ENCODE measurements at regions not wholly inside any gene's neighbourhood (a gene's known extent, or its start where the extent isn't known, plus 50 kb on each side); places are given as distances from the start of the nearest gene placed in this dataset.

DNA sequence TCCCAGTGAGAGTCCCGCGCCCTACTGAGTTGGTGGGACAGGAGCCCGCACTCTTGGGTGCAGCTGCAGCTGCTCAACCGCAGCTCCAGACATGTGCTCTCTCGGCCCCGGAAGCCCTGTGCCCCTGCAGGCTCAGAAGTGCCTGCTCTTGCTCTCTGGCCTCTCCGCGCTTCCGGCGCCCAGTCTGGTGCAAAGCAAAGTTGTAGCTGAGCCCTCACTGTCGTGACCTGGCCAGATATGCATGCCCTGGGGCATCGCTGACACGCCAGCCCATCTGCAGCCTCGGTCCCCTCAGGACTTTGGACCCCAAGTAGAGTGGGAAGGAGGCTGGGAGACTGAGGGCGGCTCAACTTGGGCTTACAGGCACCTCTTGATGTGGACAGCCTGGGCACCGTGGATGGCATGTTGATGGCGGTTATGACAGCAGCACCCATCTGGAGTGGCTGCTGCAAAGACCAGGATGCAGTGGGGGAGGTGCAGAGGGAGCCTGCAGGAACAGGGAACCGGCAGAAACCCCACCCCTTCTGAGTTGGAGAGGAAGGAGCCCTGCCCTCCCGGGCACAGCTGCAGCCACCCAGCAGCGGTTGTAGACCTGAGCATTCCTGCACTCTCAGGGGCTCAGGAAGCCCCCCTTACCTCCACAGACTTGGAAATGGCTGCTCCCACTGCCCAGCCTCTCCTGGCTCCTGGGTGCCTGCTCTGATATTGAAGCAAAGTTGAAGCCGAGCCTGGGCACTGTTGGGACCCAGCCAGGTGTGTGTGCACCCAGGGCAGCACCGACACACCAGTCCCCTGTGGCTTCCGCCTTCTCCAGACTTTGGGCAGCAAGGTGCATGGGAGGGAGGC is 462.6 kb downstream of the TBC1D32 start:
- Histone ChIP-seq H3K14ac (ENCODE audit: insufficient read length) (no peak overlapping the region), H2BK120ac (replicated peaks; ENCODE audit: low read depth, low read length) (no peak overlapping the region), H4K91ac (replicated peaks; ENCODE audit: insufficient read length, low read length) (no peak overlapping the region), H3K9me3 (ENCODE audit: insufficient read depth in 2 of 2, low read depth in 1 of 2, low read length in 1 of 2) (no peaks in the 10 kb centered on the region), H3K27ac (ENCODE audit: low read depth, low read length) (no peak overlapping the region), H3K79me2 (ENCODE audit: control insufficient read depth in 1 of 2, insufficient read depth in 2 of 2, low read length in 2 of 2) (no peaks in the 10 kb centered on the region), H3K56ac (replicated peaks; ENCODE audit: insufficient read length, low read depth, low read length) (no peak overlapping the region), H4K20me1 (replicated peaks in 1 of 2; ENCODE audit: control insufficient read depth in 1 of 2, insufficient read depth in 2 of 2, low read length in 2 of 2) (no peaks in the 10 kb centered on the region), H3K9ac (replicated peaks in 1 of 4; ENCODE audit: extremely low read depth in 1 of 4, low read depth in 3 of 4, low read length in 3 of 4) (no peak overlapping the region), H4K5ac (ENCODE audit: insufficient read length, low read depth, low read length) (no peak overlapping the region), H3K4me1 (replicated peaks in 1 of 4; ENCODE audit: control insufficient read depth in 3 of 4, insufficient read depth in 4 of 4, low read length in 3 of 4) (peaks cover 0 to 4% (median 1%) of the 10 kb centered on the region in 4 experiments; a peak in 4 of 7 replicates), H3K23me2 (ENCODE audit: low read depth, low read length) (no peaks in the 10 kb centered on the region), H3K27me3 (replicated peaks in 1 of 4; ENCODE audit: control insufficient read depth in 3 of 4, extremely low read depth in 1 of 4, insufficient read depth in 3 of 4, low read length in 3 of 4) (no peaks in the 10 kb centered on the region; a peak in 1 of 7 replicates), H2BK12ac (ENCODE audit: low read depth, low read length) (no peak overlapping the region), H3K36me3 (ENCODE audit: control insufficient read depth in 2 of 4, insufficient read depth in 4 of 4, low read length in 3 of 4) (no peaks in the 10 kb centered on the region), H4K8ac (ENCODE audit: extremely low read depth, insufficient read depth, low read length) (peak overlapping the region; percentile 35; the same call in 1 of the 2 replicates), H2BK15ac (ENCODE audit: low read length) (no peak overlapping the region), H3K4me3 (ENCODE audit: extremely low read depth in 1 of 4, insufficient read depth in 2 of 4, low read depth in 3 of 4, low read length in 4 of 4) (no peak overlapping the region), H2AFZ (ENCODE audit: low read length) (no peak overlapping the region; the same call in 1 of the 2 replicates), H3K79me1 (ENCODE audit: low read depth, low read length) (no peaks in the 10 kb centered on the region), H2BK5ac (ENCODE audit: low read depth, low read length) (no peak overlapping the region), H3K23ac (ENCODE audit: insufficient read length) (no peak overlapping the region), H3K4me2 (ENCODE audit: insufficient read depth in 1 of 2, low read depth in 2 of 2, low read length in 2 of 2) (no peak overlapping the region), H3K4ac (replicated peaks; ENCODE audit: insufficient read length, low read depth, low read length) (no peak overlapping the region), H2BK20ac (ENCODE audit: low read length) (no peak overlapping the region), H2AK5ac (ENCODE audit: low read depth, low read length) (no peak overlapping the region), H3K18ac (ENCODE audit: extremely low read depth, low read length) (no peak overlapping the region)
- TF ChIP-seq CTBP2 (IDR thresholded peaks at IDR 0.05; ENCODE audit: borderline replicate concordance, insufficient read depth, insufficient read length, low read length) (no peak), CBX5 (IDR thresholded peaks at IDR 0.05; ENCODE audit: low read depth, low read length) (no peak), MAFK (IDR thresholded peaks at IDR 0.05; ENCODE audit: low read depth, low read length) (no peak), NANOG (IDR thresholded peaks at IDR 0.05; ENCODE audit: insufficient read depth, low read depth, low read length, poor library complexity, severe bottlenecking) (no peak)
- CTCF ChIA-PET (ENCODE audit: partially characterized antibody): no interaction called here
- DNase-seq (ENCODE audit: low read depth in 1 of 2, low spot score in 2 of 2) (no peak), FAIRE-seq (no peak)
- POLR2A ChIA-PET (ENCODE audit: partially characterized antibody): no interaction called here
- 93% methylated on average over 23 of the region's 23 CpGs; no CpG with 5 or more reads in 1 of the 2 experiments for WGBS, 2 experiments (ENCODE audit: extremely low coverage in 1 of 2, insufficient coverage in 1 of 2, insufficient read length in 1 of 2, insufficient replicate concordance in 2 of 2, low coverage in 1 of 2, low lambda C conversion rate in 2 of 2, missing lambda C conversion rate in 1 of 2)
